Right lobe of liver (tissue), 6 donors: ENCODE measurements at regions not wholly inside any gene's neighbourhood (a gene's known extent, or its start where the extent isn't known, plus 50 kb on each side); places are given as distances from the start of the nearest gene placed in this dataset.
"Not testable (repeated sequence)": the region's sequence is repeated elsewhere in the genome, so short reads cannot be mapped to it uniquely, and the experiment has no call there.

Experiments used
- ATAC-seq, 4 donors: fragments of 200-7000 bp; cut with Tn5 transposase; one replicate each; pipeline ENCODE4 v1.9.1; 2020; ENCODE audit warnings: mild to moderate bottlenecking in 4 of 4, moderate library complexity in 4 of 4
- DNase-seq, 3 donors: peaks; one replicate each; pipeline ENCODE4 v3.0.0-alpha.2; 2020
- H3K27ac ChIP-seq, 3 donors: fragments of 200-600 bp; one replicate each; pipeline ENCODE4 v1.8.0; 2022
- H3K27me3 ChIP-seq, 2 donors: fragments of 200-600 bp; one replicate each; pipeline ENCODE4 v1.8.0; 2022
- H3K36me3 ChIP-seq, 4 donors: fragments of 200-600 bp; sonication (generic) in 1 of 4; one replicate each; pipeline versions ENCODE4 v1.5.1 to v1.8.0; 2017 to 2022; ENCODE audit warnings: control low read depth in 1 of 4
- H3K4me1 ChIP-seq, 4 donors: fragments of 200-600 bp; sonication (generic) in 1 of 4; one replicate each; pipeline versions ENCODE4 v1.5.1 to v1.8.0; 2017 to 2022; ENCODE audit warnings: control low read depth in 1 of 4
- H3K4me3 ChIP-seq, 3 donors: fragments of 200-600 bp; one replicate each; pipeline ENCODE4 v1.8.0; 2022
- H3K9me3 ChIP-seq, 4 donors: fragments of 200-600 bp; sonication (generic) in 1 of 4; one replicate each; pipeline versions ENCODE4 v1.5.1 to v1.8.0; 2017 to 2022; ENCODE audit warnings: control low read depth in 1 of 4
- POLR2A ChIP-seq: fragments of 450-650 bp; IDR thresholded peaks from one replicate; pipeline ENCODE4 v1.6.1; 2017; ENCODE audit warnings: antibody characterized with exemption, mild to moderate bottlenecking
- WGBS: methylation state at CpG from one replicate; pipeline ENCODE4 v1.1.6; 2018; ENCODE audit warnings: low coverage, low lambda C conversion rate; ENCODE audit not compliant: insufficient coverage; ENCODE audit errors: missing lambda C conversion rate; 5-methylcytosine and 5-hydroxymethylcytosine counted together
- intact Hi-C, 2 donors: fragments of 100-400 bp; cut with DNase I; formaldehyde crosslinking; loops; one replicate each; pipeline versions ENCODE4 v1.11.2 to v1.14.1; 2022
- TF ChIP-seq, protein P1 (sequence below), 4 donors: fragments of 200-600 bp in 3 of 4; fragments of 450-650 bp in 1 of 4; IDR thresholded peaks; one replicate each; pipeline versions ENCODE4 v1.5.1 to v1.8.0; 2016 to 2022; ENCODE audit warnings: antibody characterized with exemption in 4 of 4, mild to moderate bottlenecking in 2 of 4
- donor health status: DM: no; HTN: yes; CAD: no.
- donor health status: DM: no; HTN: no; CAD: no.
- donor health status: DM: no; HTN: no; CAD: no.
- donor health status: DM: no; HTN: yes; CAD: no.
- donor health status: DM: no; HTN: yes; CAD: no.

DNA sequence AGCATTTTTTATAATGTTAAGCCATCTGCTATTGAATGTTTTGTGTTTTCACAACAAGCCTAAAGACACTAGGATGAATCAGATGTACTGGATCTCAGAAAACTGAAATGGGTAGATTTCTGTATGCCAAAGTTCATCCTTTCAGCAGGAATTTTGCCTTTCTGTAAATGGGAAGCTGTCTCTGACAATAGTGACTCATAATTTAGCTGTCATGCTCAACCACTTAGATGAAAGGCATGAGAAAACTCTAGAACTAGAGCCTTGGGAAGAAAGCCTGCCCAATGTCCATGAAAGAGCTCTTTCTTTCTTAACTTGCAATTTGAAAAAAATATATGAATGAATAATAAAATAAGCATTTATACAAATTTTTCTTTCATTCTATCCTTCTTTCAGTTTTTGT, 616.0 kb upstream of the EDIL3 start:
- Histone ChIP-seq H3K9me3 (no peaks in the 10 kb centered on the region), H3K4me1 (no peaks in the 10 kb centered on the region), H3K4me3 (no peak overlapping the region), H3K36me3 (no peaks in the 10 kb centered on the region), H3K27me3 (no peaks in the 10 kb centered on the region), H3K27ac (no peak overlapping the region)
- intact Hi-C loops = no loop called here
- DNase-seq = no peak
- no peak for ATAC-seq
- no peak for TF ChIP-seq POLR2A
- TF ChIP-seq, protein P1, sequence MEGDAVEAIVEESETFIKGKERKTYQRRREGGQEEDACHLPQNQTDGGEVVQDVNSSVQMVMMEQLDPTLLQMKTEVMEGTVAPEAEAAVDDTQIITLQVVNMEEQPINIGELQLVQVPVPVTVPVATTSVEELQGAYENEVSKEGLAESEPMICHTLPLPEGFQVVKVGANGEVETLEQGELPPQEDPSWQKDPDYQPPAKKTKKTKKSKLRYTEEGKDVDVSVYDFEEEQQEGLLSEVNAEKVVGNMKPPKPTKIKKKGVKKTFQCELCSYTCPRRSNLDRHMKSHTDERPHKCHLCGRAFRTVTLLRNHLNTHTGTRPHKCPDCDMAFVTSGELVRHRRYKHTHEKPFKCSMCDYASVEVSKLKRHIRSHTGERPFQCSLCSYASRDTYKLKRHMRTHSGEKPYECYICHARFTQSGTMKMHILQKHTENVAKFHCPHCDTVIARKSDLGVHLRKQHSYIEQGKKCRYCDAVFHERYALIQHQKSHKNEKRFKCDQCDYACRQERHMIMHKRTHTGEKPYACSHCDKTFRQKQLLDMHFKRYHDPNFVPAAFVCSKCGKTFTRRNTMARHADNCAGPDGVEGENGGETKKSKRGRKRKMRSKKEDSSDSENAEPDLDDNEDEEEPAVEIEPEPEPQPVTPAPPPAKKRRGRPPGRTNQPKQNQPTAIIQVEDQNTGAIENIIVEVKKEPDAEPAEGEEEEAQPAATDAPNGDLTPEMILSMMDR (IDR thresholded peaks at IDR 0.05) = no peak

DNA sequence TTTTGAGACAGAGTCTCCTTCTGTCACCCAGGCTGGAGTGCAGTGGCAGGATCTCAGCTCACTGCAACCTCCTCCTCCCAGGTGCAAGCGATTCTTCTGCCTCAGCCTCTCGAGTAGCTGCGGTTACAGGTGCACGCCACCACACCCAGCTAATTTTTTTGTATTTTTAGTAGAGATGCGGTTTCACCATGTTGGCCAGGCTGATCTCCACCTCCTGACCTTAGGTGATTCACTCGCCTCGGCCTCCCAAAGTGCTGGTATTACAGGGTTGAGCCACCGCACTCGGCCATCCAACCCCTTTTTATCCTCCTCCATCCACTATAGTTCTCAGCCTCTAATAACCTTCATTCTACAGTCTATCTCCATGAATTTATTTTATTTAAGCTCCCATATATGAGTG, 617.3 kb upstream of the EDIL3 start:
- H3K27ac ChIP-seq, H3K36me3 ChIP-seq, H3K4me1 ChIP-seq, H3K4me3 ChIP-seq, DNase-seq, H3K9me3 ChIP-seq, H3K27me3 ChIP-seq, intact Hi-C loops, ATAC-seq: not testable (repeated sequence)
- WGBS = 76% methylated on average over 9 of the region's 9 CpGs

DNA sequence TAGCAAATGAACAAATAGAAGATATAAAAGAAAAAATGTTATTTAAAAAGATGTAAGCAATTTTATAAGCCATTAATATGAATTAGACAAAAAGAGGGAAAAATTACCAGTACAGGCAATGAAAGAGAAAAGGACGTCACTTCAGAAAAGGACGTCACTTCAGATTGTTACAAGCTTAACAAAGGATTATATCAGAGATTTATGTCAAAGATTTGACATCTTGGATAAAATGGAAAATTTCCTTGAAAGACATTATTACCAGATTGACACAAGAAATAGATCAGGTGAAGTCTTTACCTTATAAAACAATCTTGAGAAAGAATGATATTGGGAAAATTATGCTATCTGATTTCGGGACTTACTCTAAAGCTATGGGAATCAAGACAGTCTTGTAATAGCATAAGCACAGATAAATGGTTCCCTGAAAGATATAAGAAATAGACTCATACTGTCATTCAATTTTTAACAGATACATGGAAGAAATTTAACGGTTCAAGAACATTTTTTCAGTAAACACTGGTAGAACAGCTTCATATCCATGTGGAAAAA, 625.4 kb upstream of the EDIL3 start:
- Histone ChIP-seq H3K27me3 (no peaks in the 10 kb centered on the region), H3K36me3 (no peaks in the 10 kb centered on the region), H3K4me3 (no peak overlapping the region), H3K27ac (no peak overlapping the region), H3K9me3 (no peaks in the 10 kb centered on the region), H3K4me1 (no peaks in the 10 kb centered on the region)
- DNase-seq = no peak
- intact Hi-C loops = no loop called here
- TF ChIP-seq, protein P1 (IDR thresholded peaks at IDR 0.05) = no peak
- no peak for TF ChIP-seq POLR2A
- no peak for ATAC-seq
- 48% methylated on average over 4 of the region's 4 CpGs for WGBS

DNA sequence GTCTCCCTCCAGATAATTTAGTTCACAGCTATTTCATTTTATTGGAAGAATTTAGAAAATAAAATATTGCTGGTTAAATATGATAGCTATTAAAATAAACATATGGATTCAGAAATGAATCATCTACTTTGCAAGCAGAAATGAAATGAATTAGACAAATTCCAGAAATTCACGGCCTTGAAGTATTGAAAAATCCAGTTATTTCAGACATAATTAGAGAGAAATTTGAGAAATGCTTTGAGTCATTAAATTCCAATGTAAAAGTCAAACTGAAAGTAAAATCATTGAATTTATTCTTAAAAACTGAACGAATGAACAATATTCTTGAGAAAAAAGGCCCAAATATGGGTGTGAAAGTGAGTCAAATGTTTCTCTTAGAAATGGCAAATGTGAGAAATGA, 632.6 kb upstream of the EDIL3 start:
- WGBS = 38% methylated on average over 2 of the region's 2 CpGs
- TF ChIP-seq, protein P1 (IDR thresholded peaks at IDR 0.05) = no peak
- TF ChIP-seq POLR2A = no peak
- no peaks in the 10 kb centered on the region for H3K36me3 ChIP-seq
- H3K4me1 ChIP-seq = no peaks in the 10 kb centered on the region
- ATAC-seq (no peak), DNase-seq (no peak)
- no peaks in the 10 kb centered on the region for H3K27me3 ChIP-seq
- intact Hi-C loops = no loop called here
- no peak overlapping the region for H3K27ac ChIP-seq
- no peak overlapping the region for H3K4me3 ChIP-seq
- H3K9me3 ChIP-seq = no peaks in the 10 kb centered on the region

DNA sequence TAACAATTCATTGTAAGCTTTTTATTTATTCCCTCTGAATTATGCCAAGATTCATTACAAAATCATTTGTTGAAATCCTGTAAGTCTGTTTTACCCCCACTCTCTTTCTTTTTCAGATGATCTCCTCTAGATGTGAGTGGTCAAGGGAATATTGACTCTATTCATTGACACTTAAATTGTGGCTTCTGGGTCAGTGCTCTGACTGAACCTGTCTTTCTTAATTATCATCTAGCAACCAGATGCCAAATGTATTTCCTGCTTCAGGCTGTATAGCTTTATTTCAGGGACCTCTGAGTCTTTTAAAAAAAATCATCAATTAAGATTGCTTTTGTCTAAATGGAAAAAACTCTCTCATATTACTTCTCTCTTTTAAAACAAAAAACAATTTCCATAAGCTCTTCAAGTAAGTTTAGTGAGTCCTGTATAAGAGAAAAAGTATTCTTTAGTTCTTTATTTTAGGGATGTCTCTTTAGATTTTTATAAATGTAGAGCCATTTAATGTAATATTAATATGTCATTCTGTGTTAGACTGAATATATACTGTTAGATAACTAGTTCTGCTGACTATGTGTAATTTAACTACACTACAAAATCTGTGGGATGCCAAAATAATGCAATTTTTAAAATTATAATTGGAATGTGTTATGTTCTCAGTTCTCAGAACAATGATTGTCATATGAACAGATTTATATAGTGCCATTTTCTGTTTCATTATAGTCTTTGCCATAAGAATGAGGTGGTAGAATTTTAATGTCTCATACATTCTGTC, 645.8 kb upstream of the EDIL3 start:
- intact Hi-C loops = no loop called here
- ATAC-seq (no peak), DNase-seq (no peak)
- H3K4me1 ChIP-seq = no peaks in the 10 kb centered on the region
- no peak overlapping the region for H3K27ac ChIP-seq
- H3K9me3 ChIP-seq = no peaks in the 10 kb centered on the region
- no peak for TF ChIP-seq POLR2A
- TF ChIP-seq, protein P1 (IDR thresholded peaks at IDR 0.05) = no peak
- no peak overlapping the region for H3K4me3 ChIP-seq
- H3K27me3 ChIP-seq = no peaks in the 10 kb centered on the region
- H3K36me3 ChIP-seq = no peaks in the 10 kb centered on the region
